GM18517 (cell line): ENCODE measurements at regions not wholly inside any gene's neighbourhood (a gene's known extent, or its start where the extent isn't known, plus 50 kb on each side); places are given as distances from the start of the nearest gene placed in this dataset.
"Not testable (repeated sequence)": the region's sequence is repeated elsewhere in the genome, so short reads cannot be mapped to it uniquely, and the experiment has no call there.

Experiments used
- ATAC-seq: cut with Tn5 transposase; IDR thresholded peaks from one replicate; pipeline ENCODE4 v1.9.1; 2021; ENCODE audit warnings: mild to moderate bottlenecking, moderate library complexity; ENCODE audit not compliant: unreplicated experiment

DNA sequence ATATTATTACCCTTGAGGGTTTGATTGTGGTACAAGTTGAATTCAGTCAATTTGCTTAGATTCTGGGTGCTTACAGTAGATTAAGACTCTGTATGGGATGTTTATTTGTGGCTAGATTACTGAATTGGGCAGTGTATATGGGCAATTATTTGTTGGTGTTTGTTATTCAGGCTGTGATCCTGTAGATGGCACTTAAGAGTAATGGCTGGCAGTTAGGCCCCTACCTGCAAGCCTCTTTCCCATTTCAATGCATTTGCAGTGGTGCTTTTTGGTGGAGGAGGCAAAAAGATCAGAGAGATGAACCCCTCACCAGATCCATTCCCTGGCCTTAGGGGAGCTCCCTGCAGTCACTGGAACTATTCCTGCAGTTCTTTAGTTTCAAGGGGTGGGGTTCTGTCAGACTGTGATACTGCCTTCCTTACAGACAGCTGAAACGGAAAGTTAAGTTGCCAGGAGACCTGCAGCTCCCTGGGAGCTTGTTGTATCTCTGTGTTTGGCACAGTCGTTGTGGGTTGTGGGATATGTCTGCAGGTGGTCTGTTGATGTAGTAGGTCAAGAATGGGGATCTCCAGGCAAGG lies 199.5 kb downstream of the AASDHPPT start:
- ATAC-seq = no peak

DNA sequence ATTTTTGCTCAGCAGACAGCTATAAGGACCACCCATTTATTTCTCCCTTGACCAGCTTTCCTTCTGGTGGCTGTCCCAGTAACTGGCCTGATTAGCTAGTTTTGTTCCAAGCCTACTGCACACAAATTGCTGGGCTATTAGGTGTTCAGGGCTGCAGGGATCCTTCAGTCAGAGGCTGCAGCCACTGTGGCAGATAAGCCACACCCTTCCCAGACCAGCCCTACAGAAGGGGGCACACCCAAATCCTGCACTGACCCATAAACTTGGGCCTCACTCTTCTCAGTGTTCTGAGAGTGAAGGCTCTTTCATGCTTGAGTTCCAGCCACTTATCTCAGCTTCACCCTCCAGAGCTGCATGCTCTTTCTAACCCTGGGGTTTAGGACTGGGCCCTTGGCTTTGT lies 200.0 kb downstream of the AASDHPPT start:
- ATAC-seq = no peak

DNA sequence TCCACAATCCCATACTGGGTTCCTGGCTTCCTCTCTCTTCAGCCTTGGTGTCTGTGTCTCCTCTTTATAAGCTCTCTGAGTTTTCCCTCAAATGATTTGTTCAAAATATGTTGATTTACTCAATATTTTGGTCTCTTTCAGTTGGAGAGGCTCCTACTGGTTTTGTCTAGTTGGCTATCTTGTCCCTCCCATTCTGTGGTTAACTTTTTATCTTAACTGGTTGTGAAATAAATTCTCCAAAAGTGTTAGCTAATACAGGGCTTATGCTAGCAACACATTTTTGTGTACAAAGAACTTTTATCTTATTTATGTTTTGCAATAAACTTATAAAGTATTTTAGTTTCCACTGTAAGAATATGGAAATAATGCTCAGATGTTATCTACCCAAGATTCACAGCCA lies 200.9 kb downstream of the AASDHPPT start:
- no peak for ATAC-seq

DNA sequence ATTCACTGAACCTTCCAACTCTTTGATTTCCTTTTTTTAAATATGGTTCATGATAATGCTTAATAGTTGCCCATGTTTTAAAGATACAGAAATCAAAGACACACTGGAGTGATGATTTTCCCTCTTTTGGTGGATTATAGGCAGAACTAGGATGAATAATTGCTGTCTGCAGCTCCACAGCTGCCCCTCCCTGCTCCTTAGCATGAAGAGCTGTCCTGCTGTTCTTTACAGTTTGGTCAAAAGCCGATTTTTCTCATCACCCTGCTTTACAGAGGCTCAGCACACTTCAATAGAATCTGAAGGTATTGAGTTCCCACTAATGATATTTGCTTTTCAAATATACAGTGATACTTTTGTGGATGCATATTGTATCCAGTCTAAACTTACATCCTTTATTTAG lies 202.6 kb downstream of the AASDHPPT start:
- ATAC-seq = no peak

DNA sequence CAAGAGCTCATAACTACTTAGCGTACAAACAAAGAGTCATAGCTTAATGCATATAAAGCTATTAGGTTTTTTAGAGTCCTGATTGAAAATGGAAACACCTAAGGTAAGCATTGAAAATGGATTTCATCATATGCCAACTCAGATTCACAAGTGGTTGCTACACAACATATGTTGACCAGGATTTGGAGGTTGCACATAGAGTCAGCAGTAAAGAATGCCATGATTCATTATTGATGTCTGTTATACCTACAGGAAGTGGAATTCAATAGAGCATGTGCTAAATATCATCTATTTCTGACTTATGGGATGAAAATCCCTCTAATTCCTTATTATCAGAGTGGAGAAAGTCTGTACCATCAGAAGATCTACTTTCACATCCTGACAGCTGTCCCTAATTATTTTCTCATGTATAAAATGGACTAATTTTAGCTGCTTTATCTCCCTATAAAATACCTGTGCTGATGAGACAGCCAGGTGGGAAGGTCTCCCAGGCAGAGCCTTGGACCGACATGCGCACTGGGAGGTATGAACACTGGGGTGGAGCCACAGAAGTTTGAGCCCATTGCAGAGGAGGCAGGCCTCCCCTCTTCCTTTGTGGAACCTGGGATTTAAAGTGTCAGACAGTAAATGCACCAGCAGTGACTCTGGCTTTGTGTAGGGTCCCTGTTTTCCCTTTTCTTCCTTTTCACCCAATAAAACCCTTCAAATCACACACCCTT lies 204.2 kb downstream of the AASDHPPT start:
- no peak for ATAC-seq

DNA sequence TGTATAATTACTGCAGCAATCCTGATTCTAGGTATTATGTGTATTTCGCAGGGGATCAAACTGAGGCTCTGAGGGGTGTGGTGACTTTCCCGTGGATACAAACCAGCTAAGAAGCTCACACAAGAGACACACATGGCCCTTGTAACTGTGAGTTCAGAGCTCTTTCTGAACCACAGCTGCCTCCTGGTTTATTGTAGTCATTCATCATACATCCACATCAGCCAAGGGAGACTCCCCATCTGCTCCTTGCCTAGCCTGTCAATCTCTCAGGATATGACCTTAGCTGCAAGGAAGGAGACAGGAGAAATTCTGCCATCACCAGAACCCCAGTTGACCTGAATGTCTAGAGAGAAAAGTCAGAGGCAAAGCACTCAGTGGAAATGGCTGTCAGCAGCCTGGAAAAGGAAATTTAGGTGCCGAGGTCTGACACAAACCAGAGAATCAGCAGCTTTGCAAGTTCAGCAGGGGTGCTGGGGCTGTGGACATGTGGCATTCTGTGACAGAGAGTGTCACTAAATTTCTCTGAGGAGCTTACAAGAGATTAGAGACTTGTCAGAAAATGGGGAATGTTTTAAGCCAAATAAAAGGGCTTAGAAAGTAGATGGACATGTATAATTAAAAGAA lies 209.5 kb downstream of the AASDHPPT start:
- ATAC-seq = no peak

DNA sequence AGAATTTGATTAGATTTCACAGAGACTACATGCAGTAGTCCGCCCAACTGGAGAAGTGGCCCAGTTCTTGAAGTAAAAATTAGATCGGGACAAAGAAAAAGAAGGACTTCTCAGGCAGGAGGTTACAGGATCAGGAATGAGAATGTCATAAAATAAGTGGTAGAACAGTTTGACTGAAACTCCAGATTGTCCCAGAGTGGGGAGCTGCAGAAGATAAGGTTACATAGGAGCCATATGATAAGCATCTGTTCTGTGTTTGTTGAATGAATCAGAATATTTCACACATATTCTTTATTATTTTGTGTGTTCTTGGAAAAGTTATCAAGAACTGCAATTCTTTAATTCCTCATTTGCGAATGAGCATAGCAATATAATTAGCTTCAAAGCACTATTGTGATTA lies 210.6 kb downstream of the AASDHPPT start:
- no peak for ATAC-seq

DNA sequence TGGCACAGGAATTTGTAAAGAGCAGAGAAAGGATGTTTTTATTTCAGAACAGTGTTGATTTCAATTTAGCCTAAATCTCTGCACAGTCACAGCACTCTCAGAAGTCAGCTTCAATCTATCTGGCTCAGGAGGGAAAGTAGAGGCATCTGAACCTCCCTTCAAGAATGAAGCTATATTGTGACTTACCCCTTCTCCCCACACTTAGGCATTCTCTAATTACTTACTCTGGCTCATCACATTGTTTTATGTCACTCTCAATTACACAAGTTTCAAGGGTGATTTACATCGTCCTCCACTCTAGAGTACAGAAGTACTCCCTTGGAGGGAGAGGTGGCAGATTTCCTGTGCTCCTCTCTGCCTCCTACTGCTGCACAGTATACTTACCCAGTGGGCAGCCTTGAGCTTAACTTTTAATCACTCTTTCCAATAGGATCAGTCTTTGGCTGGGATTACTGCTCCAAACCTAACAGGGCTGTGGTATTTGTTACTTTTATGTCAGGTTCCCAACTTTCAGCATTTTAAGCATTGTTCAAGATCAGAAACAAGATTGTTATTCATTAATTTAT lies 211.4 kb downstream of the AASDHPPT start:
- no peak for ATAC-seq

DNA sequence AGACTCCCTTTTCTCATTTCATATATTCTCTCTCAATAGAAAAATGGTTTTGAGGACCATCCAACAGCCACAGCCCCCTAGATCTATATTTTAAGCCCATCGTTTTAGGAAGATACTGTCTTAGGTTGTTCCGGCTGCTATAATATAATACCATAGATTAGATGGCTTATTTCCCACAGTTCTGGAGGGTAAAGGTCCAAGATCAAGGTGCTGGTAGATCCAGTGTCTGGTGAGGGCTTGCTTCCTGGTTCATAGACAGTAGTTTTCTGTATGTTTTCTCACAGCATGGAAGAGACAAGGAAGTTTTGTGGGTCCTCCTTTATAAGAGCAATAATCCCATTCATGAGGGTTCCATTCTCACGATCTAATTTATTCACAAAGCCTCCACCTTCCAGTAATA lies 215.1 kb downstream of the AASDHPPT start:
- ATAC-seq = no peak

DNA sequence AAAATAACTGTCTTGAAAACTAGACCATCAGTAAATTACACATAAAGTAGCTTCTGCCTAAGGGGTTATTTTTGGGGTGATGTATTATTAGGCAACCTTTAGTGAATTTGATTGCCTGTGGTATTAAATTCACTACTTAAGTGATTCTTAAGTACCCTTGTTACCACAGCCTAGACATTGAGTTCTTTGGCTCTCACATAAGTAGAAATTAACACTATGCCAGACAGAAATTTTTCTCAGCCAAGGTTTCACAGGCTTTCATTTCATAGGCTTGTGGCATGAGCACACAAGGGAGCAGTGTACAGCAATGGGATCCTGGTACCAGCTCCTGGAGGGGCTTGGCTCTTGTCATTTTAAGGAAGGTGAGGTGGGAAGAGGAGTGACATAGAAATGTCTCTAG lies 218.5 kb downstream of the AASDHPPT start:
- ATAC-seq = no peak

DNA sequence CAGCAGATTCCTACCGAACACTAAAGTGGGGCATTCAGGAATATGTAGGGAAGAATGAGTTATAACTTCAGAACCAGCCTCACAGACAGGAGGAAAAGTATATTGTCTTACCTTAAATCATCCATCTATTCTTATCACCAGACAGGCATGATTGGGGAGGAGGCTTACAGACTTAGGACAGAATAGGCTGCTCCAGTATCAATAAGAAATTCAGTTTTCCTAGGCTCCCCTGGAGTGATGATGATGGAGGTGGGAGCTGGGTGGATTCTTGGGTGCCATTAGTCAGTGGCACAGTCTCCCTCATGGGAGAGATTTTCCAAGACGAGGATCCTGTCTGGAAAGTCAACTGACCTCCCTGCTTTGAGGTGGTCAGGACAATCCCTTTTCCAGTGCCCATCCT lies 225.0 kb downstream of the AASDHPPT start:
- no peak for ATAC-seq

DNA sequence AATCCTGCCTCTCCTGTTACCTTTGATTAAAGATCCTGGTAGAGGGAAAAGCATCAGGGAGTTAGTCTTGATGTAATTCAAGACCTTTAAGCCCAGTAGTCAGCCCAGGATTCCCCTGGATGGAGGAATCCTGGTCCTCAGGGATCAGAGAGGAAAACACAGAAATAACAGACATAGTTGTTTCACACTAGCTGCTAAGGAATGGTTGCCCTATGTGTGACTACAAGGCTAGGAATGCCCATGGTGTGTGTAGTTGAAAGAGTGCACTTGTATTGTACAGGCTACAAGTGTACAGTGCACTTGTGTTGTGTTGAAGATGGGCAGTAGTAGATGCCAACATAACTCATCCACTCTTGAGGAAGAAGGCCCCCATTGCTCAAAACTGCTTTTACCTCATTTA lies 226.8 kb downstream of the AASDHPPT start:
- no peak for ATAC-seq

DNA sequence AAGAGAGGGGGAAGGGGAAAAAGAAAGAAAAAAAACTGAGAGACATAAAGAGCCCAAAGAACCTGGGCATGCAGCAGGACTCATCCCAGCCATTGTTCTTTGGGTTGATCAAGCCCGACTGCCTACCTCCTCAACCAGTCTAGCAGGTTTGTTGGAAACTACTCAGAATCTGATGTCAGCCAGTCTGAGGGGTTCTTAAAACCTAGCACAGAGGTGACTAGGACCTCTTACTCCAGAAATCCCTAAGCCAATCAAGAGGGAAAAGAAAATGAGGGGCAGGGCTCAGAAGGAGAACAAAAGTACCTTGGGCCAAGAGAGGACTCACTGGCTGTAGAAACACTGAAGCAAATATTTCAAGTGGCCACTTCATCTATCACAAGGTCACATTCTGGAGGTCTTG lies 228.0 kb downstream of the AASDHPPT start:
- ATAC-seq = no peak

DNA sequence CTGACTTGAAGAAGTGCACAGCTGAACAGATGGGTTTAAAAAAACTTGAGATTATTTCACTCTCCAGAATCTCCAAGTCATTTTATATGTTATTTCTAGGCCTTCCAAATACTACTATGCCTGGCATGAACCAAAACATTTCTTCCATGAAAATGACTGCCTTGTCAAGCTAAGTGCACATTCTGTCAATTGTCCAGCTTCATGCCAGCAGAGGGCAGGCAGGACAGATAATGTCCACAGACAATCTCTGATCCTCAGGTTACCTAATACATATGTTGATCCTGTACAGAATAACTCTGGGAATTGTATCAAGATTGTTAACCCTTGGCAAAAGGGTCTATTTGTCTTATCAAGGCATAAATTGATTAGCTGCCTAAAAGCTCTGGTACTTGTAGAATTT lies 229.5 kb downstream of the AASDHPPT start:
- no peak for ATAC-seq

DNA sequence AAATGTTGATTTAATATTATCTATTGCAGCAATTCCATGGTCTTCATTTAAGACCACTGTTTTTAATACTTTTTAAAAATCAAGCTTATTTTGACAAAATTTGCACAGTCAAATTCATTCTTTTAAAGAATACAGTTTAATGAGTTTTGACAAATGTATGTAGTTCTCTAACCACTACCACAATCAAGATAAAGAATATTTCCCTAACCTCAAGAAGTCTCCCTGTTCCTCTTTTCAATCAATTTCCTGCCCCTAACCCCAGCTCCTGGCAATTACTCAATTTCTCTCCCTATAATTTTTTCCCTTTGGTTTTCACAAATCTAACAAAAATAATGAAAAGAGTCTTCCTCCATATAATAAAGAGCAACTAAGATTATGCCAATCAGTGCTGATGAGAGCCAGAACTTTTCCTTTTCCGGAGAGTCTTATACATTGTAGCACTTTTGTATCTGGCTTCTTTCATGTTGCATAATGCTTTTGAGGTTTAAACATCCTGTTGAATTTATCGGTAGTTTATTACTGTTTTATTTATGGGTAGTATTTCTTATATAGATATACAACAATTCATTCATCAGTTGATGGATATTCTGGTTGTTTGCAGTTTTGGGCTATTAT lies 231.7 kb downstream of the AASDHPPT start:
- no peak for ATAC-seq

DNA sequence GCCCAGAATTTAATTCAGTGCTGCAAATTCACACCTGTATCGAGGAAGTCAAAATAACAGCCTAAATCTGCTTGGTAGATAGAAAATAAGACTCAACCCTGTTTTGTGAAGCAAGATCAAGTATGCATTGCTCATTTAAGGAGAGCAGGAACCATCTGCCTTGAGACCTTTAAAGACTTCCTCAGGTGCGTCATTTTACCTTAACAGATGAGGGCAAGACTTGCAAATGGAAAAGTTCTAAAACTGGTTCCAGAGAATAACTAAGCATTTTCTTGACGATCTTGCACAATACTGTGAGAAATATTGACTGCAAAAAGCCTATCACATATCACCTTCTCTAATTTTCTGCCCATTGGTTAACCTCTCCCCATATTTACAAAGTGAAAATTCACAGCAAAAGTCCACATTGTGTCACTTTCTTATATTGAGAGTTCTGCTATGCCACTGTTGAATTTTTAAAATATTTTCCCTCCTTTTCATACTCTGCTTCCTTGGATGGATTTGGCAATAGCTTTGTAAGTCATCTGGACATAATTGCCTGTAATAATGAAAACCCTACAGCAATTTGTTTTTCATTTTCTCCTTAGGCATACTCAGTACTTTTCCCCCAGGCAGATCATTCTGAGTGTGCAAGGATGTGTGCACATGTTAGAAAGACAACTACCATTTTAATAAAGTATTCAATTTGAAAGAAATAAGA lies 234.2 kb downstream of the AASDHPPT start:
- no peak for ATAC-seq

DNA sequence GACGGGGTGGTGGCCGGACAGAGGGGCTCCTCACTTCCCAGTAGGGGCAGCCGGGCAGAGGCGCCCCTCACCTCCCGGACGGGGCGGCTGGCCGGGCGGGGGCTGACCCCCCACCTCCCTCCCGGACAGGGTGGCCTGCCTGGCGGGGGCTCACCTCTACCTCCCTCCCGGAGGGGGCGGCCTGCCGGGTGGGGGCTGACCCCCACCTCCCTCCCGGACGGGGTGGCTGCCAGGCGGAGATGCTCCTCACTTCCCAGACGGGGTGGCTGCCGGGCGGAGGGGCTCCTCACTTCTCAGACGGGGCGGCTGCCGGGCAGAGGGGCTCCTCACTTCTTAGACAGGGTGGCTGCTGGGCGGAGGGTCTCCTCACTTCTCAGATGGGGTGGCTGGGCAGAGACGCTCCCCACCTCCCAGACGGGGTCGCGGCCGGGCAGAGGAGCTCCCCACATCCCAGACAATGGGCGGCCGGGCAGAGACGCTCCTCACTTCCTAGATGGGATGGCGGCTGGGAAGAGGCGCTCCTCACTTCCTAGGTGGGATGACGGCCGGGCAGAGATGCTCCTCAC lies 239.8 kb downstream of the AASDHPPT start:
- ATAC-seq = not testable (repeated sequence)

DNA sequence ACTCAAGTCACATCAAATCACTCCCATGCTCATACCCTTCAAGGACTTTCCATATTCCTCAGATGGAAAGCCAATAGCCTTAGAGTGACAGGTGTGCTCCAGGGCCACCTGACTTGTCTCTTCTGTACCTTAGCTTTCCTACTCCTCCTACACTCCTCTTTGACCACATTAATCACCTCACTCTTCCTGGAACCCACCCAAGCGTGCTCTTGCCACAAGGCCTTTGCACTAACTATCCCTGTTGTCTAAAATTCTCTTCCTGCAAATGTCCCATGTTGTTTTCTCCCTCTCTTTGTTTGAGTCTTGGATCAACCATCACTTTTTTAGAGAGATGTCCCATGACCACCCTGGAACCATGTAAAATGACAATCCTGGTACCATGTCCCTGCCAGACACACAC lies 244.1 kb downstream of the AASDHPPT start:
- no peak for ATAC-seq

DNA sequence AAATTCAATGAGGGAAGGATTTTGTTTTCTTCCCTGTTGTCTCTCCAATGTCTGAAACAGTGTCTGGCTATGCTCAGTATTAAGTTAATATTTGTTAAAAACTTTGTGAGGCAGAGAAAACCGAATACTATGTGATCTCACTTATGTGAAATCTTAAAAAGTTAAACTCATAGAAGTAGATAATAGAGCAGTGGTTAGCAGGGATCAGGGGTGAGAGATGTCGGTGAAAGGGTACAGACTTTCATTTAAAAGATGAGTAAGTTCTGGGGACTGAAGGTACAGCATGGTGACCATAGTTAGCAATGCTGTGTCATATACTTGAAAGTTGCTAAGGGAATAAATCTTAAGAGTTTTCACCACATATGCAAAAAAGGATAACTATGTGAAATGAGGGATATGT lies 244.6 kb downstream of the AASDHPPT start:
- ATAC-seq = no peak

DNA sequence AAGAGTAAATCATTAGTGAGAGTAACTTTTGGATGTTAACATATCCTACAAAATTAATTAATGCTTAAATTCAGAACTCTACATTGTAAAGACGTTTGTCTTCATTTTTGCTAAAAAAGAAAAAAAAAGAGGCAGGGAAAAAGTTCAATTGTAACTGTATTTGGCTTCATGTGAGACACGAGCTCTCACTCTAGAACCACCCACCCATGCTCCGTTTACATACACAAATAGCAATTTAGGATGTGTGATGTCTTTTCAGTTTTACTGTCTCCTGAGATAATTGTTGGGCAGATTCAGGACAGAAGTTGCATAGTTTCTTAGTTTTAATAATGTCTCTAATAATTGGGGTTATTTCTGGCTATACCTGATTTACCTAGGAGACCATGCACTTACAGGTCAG lies 248.6 kb downstream of the AASDHPPT start:
- ATAC-seq = no peak

DNA sequence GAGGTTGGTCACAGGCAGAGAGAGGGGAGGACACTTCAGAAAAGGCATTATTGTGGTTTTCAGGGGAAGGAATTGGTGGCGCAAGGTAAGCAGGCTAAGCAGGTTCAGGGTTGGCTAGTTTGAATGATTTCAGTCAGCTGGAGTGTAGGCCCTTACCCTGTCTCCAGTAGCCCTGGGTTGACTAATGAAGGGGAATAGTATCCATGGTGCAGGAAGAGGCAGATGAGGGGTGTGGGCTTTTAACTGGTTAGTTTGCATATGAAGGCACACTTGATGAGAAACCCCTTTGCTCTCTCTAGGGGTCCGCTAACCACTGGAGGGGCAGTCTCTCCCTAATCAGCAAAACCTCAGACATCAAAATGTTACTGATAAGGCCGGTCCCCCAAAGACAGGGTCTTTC lies 249.7 kb downstream of the AASDHPPT start:
- no peak for ATAC-seq
